RWPE2 (cell line): ENCODE measurements at regions not wholly inside any gene's neighbourhood (a gene's known extent, or its start where the extent isn't known, plus 50 kb on each side); places are given as distances from the start of the nearest gene placed in this dataset.

ENCODE experiments used
- ATAC-seq: fragments of 200-7000 bp; cut with Tn5 transposase; 3 replicates; pipeline ENCODE4 v1.9.1; 2021; ENCODE audit warnings: low read depth
- DNase-seq: peaks from one replicate; pipeline ENCODE4 v3.0.0-alpha.2; 2020; ENCODE audit warnings: low spot score
- H3K27ac ChIP-seq: fragments of 450-650 bp; 2 replicates; pipeline ENCODE4 v1.5.1; 2017; ENCODE audit warnings: mild to moderate bottlenecking; ENCODE audit not compliant: poor library complexity, severe bottlenecking
- H3K27me3 ChIP-seq: fragments of 250-450 bp; sonication (Bioruptor Pico); 2 replicates; pipeline ENCODE4 v1.5.1; 2021; ENCODE audit warnings: mild to moderate bottlenecking, moderate library complexity; ENCODE audit not compliant: insufficient read depth, poor library complexity, severe bottlenecking
- H3K36me3 ChIP-seq: fragments of 250-450 bp; sonication (Bioruptor Pico); 2 replicates; pipeline ENCODE4 v1.5.1; 2020; ENCODE audit warnings: low read depth, mild to moderate bottlenecking, moderate library complexity
- H3K4me1 ChIP-seq: fragments of 250-450 bp; sonication (Bioruptor Pico); 2 replicates; pipeline ENCODE4 v1.5.1; 2021; ENCODE audit warnings: mild to moderate bottlenecking, moderate library complexity; ENCODE audit not compliant: insufficient read depth, poor library complexity, severe bottlenecking
- H3K4me3 ChIP-seq: fragments of 250-450 bp; sonication (Bioruptor Pico); 2 replicates; pipeline ENCODE4 v1.5.1; 2021; ENCODE audit warnings: mild to moderate bottlenecking, moderate library complexity; ENCODE audit not compliant: severe bottlenecking
- H3K9me3 ChIP-seq: fragments of 250-450 bp; sonication (Bioruptor Pico); 2 replicates; pipeline ENCODE4 v1.5.1; 2021; ENCODE audit warnings: mild to moderate bottlenecking, moderate library complexity; ENCODE audit not compliant: severe bottlenecking
- CTCF ChIP-seq: fragments of 450-650 bp; IDR thresholded peaks from one replicate; pipeline ENCODE4 v1.5.1; 2017; ENCODE audit warnings: mild to moderate bottlenecking, moderate library complexity; ENCODE audit not compliant: poor library complexity, severe bottlenecking

- Histone ChIP-seq H3K4me3 (no peak overlapping the region), H3K36me3 (no peaks in the 10 kb centered on the region), H3K27ac (no peak overlapping the region), H3K9me3 (peaks cover 2% of the 10 kb centered on the region), H3K27me3 (no peaks in the 10 kb centered on the region), H3K4me1 (no peaks in the 10 kb centered on the region)
- DNase-seq, result no peak
- ATAC-seq, result no peak
- no peak for TF ChIP-seq CTCF
Observed at GRCh38 chr13:90393408-90393807, 954.1 kb upstream of the MIR17HG start.

GRCh38 chr13:90395348-90395747, 952.1 kb upstream of the MIR17HG start:
- Histone ChIP-seq H3K27me3 (no peaks in the 10 kb centered on the region), H3K36me3 (no peaks in the 10 kb centered on the region), H3K27ac (no peak overlapping the region), H3K4me3 (no peak overlapping the region), H3K4me1 (no peaks in the 10 kb centered on the region), H3K9me3 (peaks cover 2% of the 10 kb centered on the region)
- ATAC-seq (no peak), DNase-seq (no peak)
- no peak for TF ChIP-seq CTCF

GRCh38 chr13:90395846-90396245, 951.6 kb upstream of the MIR17HG start:
- ATAC-seq (no peak), DNase-seq (no peak)
- Histone ChIP-seq H3K36me3 (no peaks in the 10 kb centered on the region), H3K27ac (no peak overlapping the region), H3K9me3 (peaks cover 2% of the 10 kb centered on the region), H3K4me3 (no peak overlapping the region), H3K4me1 (no peaks in the 10 kb centered on the region), H3K27me3 (no peaks in the 10 kb centered on the region)
- TF ChIP-seq CTCF, result no peak

GRCh38 chr13:90396266-90396665, 951.2 kb upstream of the MIR17HG start:
- H3K27me3 ChIP-seq, result no peaks in the 10 kb centered on the region
- no peak for TF ChIP-seq CTCF
- no peaks in the 10 kb centered on the region for H3K36me3 ChIP-seq
- H3K9me3 ChIP-seq, result peaks cover 2% of the 10 kb centered on the region
- no peak overlapping the region for H3K27ac ChIP-seq
- H3K4me3 ChIP-seq, result no peak overlapping the region
- ATAC-seq (no peak), DNase-seq (no peak)
- H3K4me1 ChIP-seq, result no peaks in the 10 kb centered on the region

GRCh38 chr13:90397503-90397902, 950.0 kb upstream of the MIR17HG start:
- Histone ChIP-seq H3K36me3 (no peaks in the 10 kb centered on the region), H3K27ac (no peak overlapping the region), H3K9me3 (no peaks in the 10 kb centered on the region), H3K27me3 (no peaks in the 10 kb centered on the region), H3K4me3 (no peak overlapping the region), H3K4me1 (no peaks in the 10 kb centered on the region)
- no peak for DNase-seq
- no peak for TF ChIP-seq CTCF
- ATAC-seq, result no peak
